ENCODE measurements at regions not wholly inside any gene's neighbourhood (a gene's known extent, or its start where the extent isn't known, plus 50 kb on each side); places are given as distances from the start of the nearest gene placed in this dataset.

GRCh38 chr6:149173222-149173621 is 144.3 kb upstream of the TAB2 start:
- no peak overlapping the region for H3K4me3 ChIP-seq (ENCODE audit: control insufficient read depth, low read depth, low read length)
- DNase-seq (ENCODE audit: low read depth), result no peak
- no peak for TF ChIP-seq CTCF (IDR thresholded peaks at IDR 0.05; ENCODE audit: control insufficient read depth, insufficient read depth, low read depth, low read length, missing control alignments)

- no peak overlapping the region for H3K4me3 ChIP-seq (ENCODE audit: control insufficient read depth, low read depth, low read length)
- TF ChIP-seq CTCF (IDR thresholded peaks at IDR 0.05; ENCODE audit: control insufficient read depth, insufficient read depth, low read depth, low read length, missing control alignments), result no peak
- no peak for DNase-seq (ENCODE audit: low read depth)
These were observed 142.6 kb upstream of the TAB2 start for GRCh38 chr6:149174962-149175361.

GRCh38 chr6:149176971-149177667 is 140.4 kb upstream of the TAB2 start:
- no peak for DNase-seq (ENCODE audit: low read depth)
- H3K4me3 ChIP-seq (ENCODE audit: control insufficient read depth, low read depth, low read length), result no peak overlapping the region
- no peak for TF ChIP-seq CTCF (IDR thresholded peaks at IDR 0.05; ENCODE audit: control insufficient read depth, insufficient read depth, low read depth, low read length, missing control alignments)

GRCh38 chr6:149179431-149179830 is 138.1 kb upstream of the TAB2 start:
- DNase-seq (ENCODE audit: low read depth), result no peak
- TF ChIP-seq CTCF (IDR thresholded peaks at IDR 0.05; ENCODE audit: control insufficient read depth, insufficient read depth, low read depth, low read length, missing control alignments), result no peak
- no peak overlapping the region for H3K4me3 ChIP-seq (ENCODE audit: control insufficient read depth, low read depth, low read length)

GRCh38 chr6:149181304-149181703 is 136.2 kb upstream of the TAB2 start:
- no peak overlapping the region for H3K4me3 ChIP-seq (ENCODE audit: control insufficient read depth, low read depth, low read length)
- no peak for DNase-seq (ENCODE audit: low read depth)
- no peak for TF ChIP-seq CTCF (IDR thresholded peaks at IDR 0.05; ENCODE audit: control insufficient read depth, insufficient read depth, low read depth, low read length, missing control alignments)

- H3K4me3 ChIP-seq (ENCODE audit: control insufficient read depth, low read depth, low read length), result no peak overlapping the region
- no peak for TF ChIP-seq CTCF (IDR thresholded peaks at IDR 0.05; ENCODE audit: control insufficient read depth, insufficient read depth, low read depth, low read length, missing control alignments)
- DNase-seq (ENCODE audit: low read depth), result no peak
These were observed 135.2 kb upstream of the TAB2 start for GRCh38 chr6:149182262-149182661.
